ENCODE measurements at regions not wholly inside any gene's neighbourhood (a gene's known extent, or its start where the extent isn't known, plus 50 kb on each side); places are given as distances from the start of the nearest gene placed in this dataset.

GRCh38 chr7:140242057-140243031 is 65.6 kb upstream of the KDM7A start:
- no peak for DNase-seq (ENCODE audit: extremely low read depth, low read depth)

GRCh38 chr7:140239653-140239935 is 62.8 kb upstream of the KDM7A start:
- DNase-seq (ENCODE audit: extremely low read depth, low read depth), result no peak

- DNase-seq (ENCODE audit: extremely low read depth, low read depth), result no peak
Measured at GRCh38 chr7:140238778-140239652, 62.2 kb upstream of the KDM7A start.

GRCh38 chr7:140237390-140237789 is 60.6 kb upstream of the KDM7A start:
- DNase-seq (ENCODE audit: extremely low read depth, low read depth), result no peak

GRCh38 chr7:140236626-140237025 is 59.8 kb upstream of the KDM7A start:
- no peak for DNase-seq (ENCODE audit: extremely low read depth, low read depth)

- no peak for DNase-seq (ENCODE audit: extremely low read depth, low read depth)
Measured at GRCh38 chr7:140235114-140235513, 58.3 kb upstream of the KDM7A start.

GRCh38 chr7:140232957-140233917 is 56.5 kb upstream of the KDM7A start:
- DNase-seq (ENCODE audit: extremely low read depth, low read depth), result no peak

GRCh38 chr7:140231771-140232491 is 55.1 kb upstream of the KDM7A start:
- no peak for DNase-seq (ENCODE audit: extremely low read depth, low read depth)

- peak; percentile 22 for DNase-seq (ENCODE audit: extremely low read depth, low read depth)
Measured at GRCh38 chr7:140230861-140231770, 54.3 kb upstream of the KDM7A start.

GRCh38 chr7:140230516-140230860 is 53.7 kb upstream of the KDM7A start:
- DNase-seq (ENCODE audit: extremely low read depth, low read depth), result no peak

- DNase-seq (ENCODE audit: extremely low read depth, low read depth), result no peak
Measured at GRCh38 chr7:140229591-140230515, 53.1 kb upstream of the KDM7A start.

GRCh38 chr7:140229101-140229525 is 52.3 kb upstream of the KDM7A start:
- DNase-seq (ENCODE audit: extremely low read depth, low read depth), result no peak

Small RNA genes lying in the stretch of these regions (small RNA-seq; reads per million reads assigned to genes)
- gene RNU1-58P, result 0 reads per million in 2 experiments
